ENCODE measurements at regions not wholly inside any gene's neighbourhood (a gene's known extent, or its start where the extent isn't known, plus 50 kb on each side); places are given as distances from the start of the nearest gene placed in this dataset.

DNA sequence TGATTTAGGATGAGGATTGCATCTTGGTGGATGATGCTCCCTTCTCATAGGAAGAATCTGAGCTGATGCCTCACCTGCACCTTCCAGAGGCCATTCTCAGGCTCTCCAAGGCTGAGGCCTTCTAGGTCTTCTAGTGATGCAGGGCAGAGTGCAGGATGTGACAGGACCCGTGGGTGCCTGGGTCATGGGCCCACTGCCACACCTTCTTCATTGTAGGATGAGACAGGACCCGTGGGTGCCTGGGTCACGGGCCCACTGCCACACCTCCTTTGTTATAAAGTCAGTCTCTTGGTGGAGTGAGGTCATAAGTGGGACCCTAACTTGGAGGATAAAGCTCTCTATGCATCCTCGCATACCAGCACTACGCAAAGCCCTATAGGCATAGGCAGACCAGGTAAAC lies 109.9 kb upstream of the TCERG1L start:
- no peak for TF ChIP-seq CTCF (IDR thresholded peaks at IDR 0.05)
- TF ChIP-seq POLR2A (IDR thresholded peaks at IDR 0.05): no peak

Measured in uterus (tissue), 2 donors.